OCI-LY1 (cell line): ENCODE measurements at regions not wholly inside any gene's neighbourhood (a gene's known extent, or its start where the extent isn't known, plus 50 kb on each side); places are given as distances from the start of the nearest gene placed in this dataset.

Source experiments
- H2AFZ ChIP-seq: fragments of 200-600 bp; sonication (generic), shearing (Covaris generic); 2 replicates; pipeline ENCODE4 v1.6.0; 2014; ENCODE audit warnings: antibody characterized with exemption, mild to moderate bottlenecking, low read length
- H3F3A ChIP-seq: fragments of 200-600 bp; sonication (generic), shearing (Covaris generic); 2 replicates; pipeline ENCODE4 v1.6.0; 2014; ENCODE audit warnings: mild to moderate bottlenecking, antibody characterized with exemption, low read length, moderate library complexity; ENCODE audit not compliant: insufficient read depth
- H3K27ac ChIP-seq: fragments of 200-600 bp; sonication (generic); 2 replicates; pipeline ENCODE4 v1.5.1; 2014; ENCODE audit warnings: low read length, mixed run types, mild to moderate bottlenecking, low read depth; ENCODE audit not compliant: poor library complexity, severe bottlenecking
- H3K27me3 ChIP-seq: fragments of 200-600 bp; sonication (generic); 2 replicates; pipeline ENCODE4 v1.6.0; 2014; ENCODE audit warnings: antibody characterized with exemption, mild to moderate bottlenecking, low read length, moderate library complexity; ENCODE audit not compliant: insufficient read depth
- H3K36me3 ChIP-seq: fragments of 200-600 bp; sonication (generic); 2 replicates; pipeline ENCODE4 v1.6.1; 2014; ENCODE audit warnings: mild to moderate bottlenecking, antibody characterized with exemption, low read length, moderate library complexity, mixed read lengths; ENCODE audit not compliant: insufficient read depth
- H3K4me1 ChIP-seq: fragments of 200-600 bp; sonication (generic); 2 replicates; pipeline ENCODE4 v1.5.1; 2014; ENCODE audit warnings: mild to moderate bottlenecking, low read length, moderate library complexity; ENCODE audit not compliant: insufficient read depth, severe bottlenecking
- H3K4me2 ChIP-seq: fragments of 200-600 bp; sonication (generic), shearing (Covaris generic); 2 replicates; pipeline ENCODE4 v1.6.1; 2014; ENCODE audit warnings: low read length
- H3K4me3 ChIP-seq: fragments of 200-600 bp; sonication (generic); 2 replicates; pipeline ENCODE4 v1.5.1; 2014; ENCODE audit warnings: low read length, low read depth, mild to moderate bottlenecking, mixed read lengths; ENCODE audit not compliant: poor library complexity, severe bottlenecking
- H3K79me2 ChIP-seq: fragments of 200-600 bp; shearing (Covaris generic); 2 replicates; pipeline ENCODE4 v1.6.1; 2016; ENCODE audit warnings: mixed run types, low read length, mixed read lengths; ENCODE audit not compliant: insufficient read depth
- H3K9ac ChIP-seq: fragments of 200-600 bp; sonication (generic), shearing (Covaris generic); 2 replicates; pipeline ENCODE4 v1.6.1; 2014; ENCODE audit warnings: mild to moderate bottlenecking, low read length, mixed read lengths
- H3K9me2 ChIP-seq: fragments of 200-600 bp; sonication (generic), shearing (Covaris generic); 2 replicates; pipeline ENCODE4 v1.6.1; 2014; ENCODE audit warnings: low read depth, mild to moderate bottlenecking, low read length, mixed read lengths
- H3K9me3 ChIP-seq: fragments of 200-600 bp; shearing (Covaris generic); 2 replicates; pipeline ENCODE4 v1.6.1; 2014; ENCODE audit warnings: low read length, mixed read lengths
- H4K20me1 ChIP-seq: fragments of 200-600 bp; sonication (generic), shearing (Covaris generic); 2 replicates; pipeline ENCODE4 v1.6.0; 2016; ENCODE audit warnings: mild to moderate bottlenecking, low read length; ENCODE audit not compliant: insufficient read depth
- EZH2 ChIP-seq: fragments of 200-600 bp; sonication (generic), shearing (Covaris generic); IDR thresholded peaks from 2 replicates; pipeline ENCODE4 v1.8.0; 2017; ENCODE audit warnings: borderline replicate concordance, mixed run types, mild to moderate bottlenecking, antibody characterized with exemption, low read length, moderate library complexity, mixed read lengths
- TF ChIP-seq, protein P1 (sequence below): fragments of 200-600 bp; sonication (generic), shearing (Covaris generic); IDR thresholded peaks from 2 replicates; pipeline ENCODE4 v1.5.1; 2017; ENCODE audit warnings: mild to moderate bottlenecking, antibody characterized with exemption, low read length, moderate library complexity, mixed read lengths

DNA sequence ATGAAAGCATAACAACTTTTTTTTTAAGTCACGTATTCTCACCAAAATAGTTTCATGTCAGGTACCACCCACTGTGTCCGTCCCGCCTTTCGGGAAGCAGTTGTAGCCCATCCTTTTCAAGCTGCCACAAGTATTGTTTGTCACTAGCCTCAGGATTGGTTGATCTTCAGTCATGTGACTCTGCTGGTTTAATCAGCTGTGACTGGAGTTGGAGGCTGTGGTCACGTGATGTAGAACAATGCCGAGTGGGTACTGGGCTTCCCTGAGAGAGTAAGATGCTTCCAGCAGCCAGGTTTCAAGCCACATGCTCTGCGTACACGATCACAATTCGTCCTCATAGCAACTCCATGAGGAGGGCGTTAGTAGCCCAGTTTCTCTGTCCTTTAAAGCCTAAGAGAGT, 83.0 kb upstream of the WSCD2 start:
- Histone ChIP-seq H4K20me1 (no peaks in the 10 kb centered on the region), H3K4me2 (no peak overlapping the region), H3K27ac (no peak overlapping the region), H3K4me3 (no peak overlapping the region), H3K4me1 (no peaks in the 10 kb centered on the region), H3K9me3 (no peaks in the 10 kb centered on the region), H3K9me2 (no peaks in the 10 kb centered on the region), H2AFZ (no peak overlapping the region), H3K27me3 (no peaks in the 10 kb centered on the region), H3K79me2 (no peaks in the 10 kb centered on the region), H3K9ac (no peak overlapping the region), H3F3A (no peaks in the 10 kb centered on the region), H3K36me3 (no peaks in the 10 kb centered on the region)
- no peak for TF ChIP-seq EZH2
- TF ChIP-seq, protein P1, sequence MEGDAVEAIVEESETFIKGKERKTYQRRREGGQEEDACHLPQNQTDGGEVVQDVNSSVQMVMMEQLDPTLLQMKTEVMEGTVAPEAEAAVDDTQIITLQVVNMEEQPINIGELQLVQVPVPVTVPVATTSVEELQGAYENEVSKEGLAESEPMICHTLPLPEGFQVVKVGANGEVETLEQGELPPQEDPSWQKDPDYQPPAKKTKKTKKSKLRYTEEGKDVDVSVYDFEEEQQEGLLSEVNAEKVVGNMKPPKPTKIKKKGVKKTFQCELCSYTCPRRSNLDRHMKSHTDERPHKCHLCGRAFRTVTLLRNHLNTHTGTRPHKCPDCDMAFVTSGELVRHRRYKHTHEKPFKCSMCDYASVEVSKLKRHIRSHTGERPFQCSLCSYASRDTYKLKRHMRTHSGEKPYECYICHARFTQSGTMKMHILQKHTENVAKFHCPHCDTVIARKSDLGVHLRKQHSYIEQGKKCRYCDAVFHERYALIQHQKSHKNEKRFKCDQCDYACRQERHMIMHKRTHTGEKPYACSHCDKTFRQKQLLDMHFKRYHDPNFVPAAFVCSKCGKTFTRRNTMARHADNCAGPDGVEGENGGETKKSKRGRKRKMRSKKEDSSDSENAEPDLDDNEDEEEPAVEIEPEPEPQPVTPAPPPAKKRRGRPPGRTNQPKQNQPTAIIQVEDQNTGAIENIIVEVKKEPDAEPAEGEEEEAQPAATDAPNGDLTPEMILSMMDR: no peak

DNA sequence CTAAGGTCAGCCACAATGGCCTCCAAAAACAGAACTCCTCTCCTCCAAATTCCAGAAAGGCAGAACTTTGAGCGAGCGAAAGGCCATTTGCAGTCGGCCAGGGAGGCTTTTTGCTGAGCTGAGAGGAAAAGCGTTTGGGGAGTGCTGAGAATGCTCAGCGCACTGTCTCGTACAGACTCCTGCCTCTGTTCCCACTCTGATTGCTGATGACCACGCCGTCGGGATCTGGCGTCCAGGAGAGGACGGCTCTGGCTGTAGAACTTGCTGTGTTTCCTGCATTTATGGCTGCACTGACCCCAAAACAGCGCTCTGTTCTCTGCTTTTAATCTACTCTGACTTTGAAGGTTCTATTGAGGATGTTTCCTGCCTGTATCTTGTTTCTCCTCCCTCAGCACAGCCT, 82.4 kb upstream of the WSCD2 start:
- Histone ChIP-seq H4K20me1 (no peaks in the 10 kb centered on the region), H3K9ac (no peak overlapping the region), H3K79me2 (no peaks in the 10 kb centered on the region), H3K27ac (no peak overlapping the region), H3K27me3 (no peaks in the 10 kb centered on the region), H3K4me2 (no peak overlapping the region), H3K9me2 (no peaks in the 10 kb centered on the region), H3K9me3 (no peaks in the 10 kb centered on the region), H2AFZ (no peak overlapping the region), H3K4me3 (no peak overlapping the region), H3K36me3 (no peaks in the 10 kb centered on the region), H3F3A (no peaks in the 10 kb centered on the region), H3K4me1 (no peaks in the 10 kb centered on the region)
- TF ChIP-seq, protein P1: no peak
- TF ChIP-seq EZH2: no peak

DNA sequence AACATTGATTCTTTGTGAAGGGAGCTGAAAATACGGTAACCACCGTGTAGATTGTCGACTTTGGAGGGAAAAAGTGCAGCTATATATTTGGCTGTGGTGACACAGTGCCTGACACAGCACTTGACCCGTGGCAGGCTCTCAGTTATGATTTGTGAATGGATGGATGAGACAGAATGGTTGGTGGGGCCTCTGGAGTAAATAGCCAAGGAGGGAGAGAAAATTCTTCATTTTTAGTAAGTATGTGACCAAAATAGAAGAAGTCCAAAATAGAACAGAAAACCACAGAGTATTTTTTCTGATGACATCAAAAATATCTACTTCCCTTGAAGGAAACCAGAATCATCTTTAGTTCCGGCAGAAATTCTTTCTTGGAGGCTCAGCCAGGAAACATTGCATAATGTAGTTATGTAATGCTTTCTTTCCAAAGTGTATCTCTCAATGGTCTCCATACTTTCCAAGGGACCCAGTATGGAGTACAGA, 82.0 kb upstream of the WSCD2 start:
- TF ChIP-seq, protein P1: no peak
- TF ChIP-seq EZH2: no peak
- Histone ChIP-seq H3K4me3 (no peak overlapping the region), H3K79me2 (no peaks in the 10 kb centered on the region), H4K20me1 (no peaks in the 10 kb centered on the region), H3K27me3 (no peaks in the 10 kb centered on the region), H3K9me3 (no peaks in the 10 kb centered on the region), H3K36me3 (no peaks in the 10 kb centered on the region), H3K4me1 (no peaks in the 10 kb centered on the region), H3K4me2 (no peak overlapping the region), H3F3A (no peaks in the 10 kb centered on the region), H2AFZ (no peak overlapping the region), H3K27ac (no peak overlapping the region), H3K9ac (no peak overlapping the region), H3K9me2 (no peaks in the 10 kb centered on the region)
